HCT116 (cell line): ENCODE measurements at regions not wholly inside any gene's neighbourhood (a gene's known extent, or its start where the extent isn't known, plus 50 kb on each side); places are given as distances from the start of the nearest gene placed in this dataset.

Source experiments
- ATF3 ChIP-seq: IDR thresholded peaks from 2 replicates; pipeline ENCODE4 v1.6.1; 2012
- CTCF ChIP-seq, 3 experiments: fragments of 200-600 bp in 1 of 3; sonication (generic) in 1 of 3; IDR thresholded peaks in 2 of 3; conservative IDR thresholded peaks in 1 of 3; 2 replicates each; pipeline ENCODE4 v1.5.1; 2012 to 2017; ENCODE audit warnings: low read depth in 2 of 3, low read length in 2 of 3, antibody characterized with exemption in 1 of 3, borderline replicate concordance in 1 of 3, control low read depth in 1 of 3, mild to moderate bottlenecking in 1 of 3, mixed read lengths in 1 of 3, mixed run types in 1 of 3, moderate library complexity in 1 of 3; ENCODE audit not compliant: insufficient read depth in 1 of 3
- EGR1 ChIP-seq: IDR thresholded peaks from 2 replicates; pipeline ENCODE4 v1.6.1; 2012; ENCODE audit warnings: low read depth
- EZH2 ChIP-seq: fragments of 200-600 bp; sonication (generic); IDR thresholded peaks from 2 replicates; pipeline ENCODE4 v1.6.1; 2017; ENCODE audit warnings: antibody characterized with exemption, mixed run types
- JUND ChIP-seq: IDR thresholded peaks from 2 replicates; pipeline ENCODE4 v1.6.1; 2012
- POLR2A ChIP-seq: IDR thresholded peaks from 2 replicates; pipeline ENCODE4 v1.7.0; 2011; ENCODE audit warnings: borderline replicate concordance; ENCODE audit not compliant: insufficient read depth, insufficient read length; ENCODE audit errors: extremely low read depth
- POLR2AphosphoS5 ChIP-seq: IDR thresholded peaks from 2 replicates; pipeline ENCODE4 v1.6.1; 2011; ENCODE audit warnings: mild to moderate bottlenecking, low read depth, low read length, moderate library complexity
- RAD21 ChIP-seq: IDR thresholded peaks from 2 replicates; pipeline ENCODE4 v1.6.1; 2012; ENCODE audit warnings: low read depth, mild to moderate bottlenecking
- REST ChIP-seq: IDR thresholded peaks from 2 replicates; pipeline ENCODE4 v1.6.1; 2012; ENCODE audit warnings: low read depth
- SP1 ChIP-seq: IDR thresholded peaks from 2 replicates; pipeline ENCODE4 v1.6.1; 2012; ENCODE audit warnings: low read depth
- SRF ChIP-seq: IDR thresholded peaks from 2 replicates; pipeline ENCODE4 v1.6.1; 2012; ENCODE audit warnings: low read depth
- ZNF274 ChIP-seq: fragments of 200-500 bp; sonication (Bioruptor generic); IDR thresholded peaks from 2 replicates; pipeline ENCODE4 v1.6.1; 2014; ENCODE audit warnings: mild to moderate bottlenecking, low read depth, low read length, inconsistent platforms

DNA sequence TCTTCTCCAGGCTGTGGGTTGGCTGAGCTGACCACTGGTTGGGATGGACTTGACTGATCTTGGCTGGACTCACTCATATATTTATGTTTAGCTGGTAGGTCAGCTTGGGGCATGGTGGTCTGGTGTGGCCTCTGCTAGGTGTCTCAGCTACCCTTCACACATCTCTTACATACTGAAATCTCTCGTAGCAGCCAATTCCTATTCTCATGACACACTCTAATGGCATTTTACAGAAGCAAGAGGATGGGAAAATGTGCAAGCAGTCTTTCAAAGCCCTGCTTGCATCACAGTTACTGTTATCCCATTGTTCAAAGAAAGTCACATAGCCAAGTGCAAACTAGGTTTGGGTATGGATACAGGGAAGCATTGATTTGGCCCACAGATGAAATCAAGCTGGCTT lies 55.5 kb upstream of the PCDH18 start:
- TF ChIP-seq ATF3: no peak
- no peak for TF ChIP-seq CTCF (IDR thresholded peaks at IDR 0.05 in 2 of 3, conservative IDR thresholded peaks at IDR 0.05 in 1 of 3; ENCODE audit: borderline replicate concordance in 1 of 3, insufficient read depth in 1 of 3, low read depth in 2 of 3, low read length in 2 of 3)
- TF ChIP-seq REST: no peak
- TF ChIP-seq POLR2A: no peak
- no peak for TF ChIP-seq EZH2
- TF ChIP-seq SP1: no peak
- TF ChIP-seq JUND: no peak
- TF ChIP-seq POLR2AphosphoS5: no peak
- no peak for TF ChIP-seq EGR1
- TF ChIP-seq RAD21: no peak
- no peak for TF ChIP-seq ZNF274
- TF ChIP-seq SRF: no peak
